HPDE6-E6E7 (cell line): ENCODE measurements at regions not wholly inside any gene's neighbourhood (a gene's known extent, or its start where the extent isn't known, plus 50 kb on each side); places are given as distances from the start of the nearest gene placed in this dataset.

Experiments used
- DNase-seq: peaks from one replicate; pipeline ENCODE4 v3.0.0; 2011; ENCODE audit warnings: missing footprints; ENCODE audit errors: extremely low spot score

DNA sequence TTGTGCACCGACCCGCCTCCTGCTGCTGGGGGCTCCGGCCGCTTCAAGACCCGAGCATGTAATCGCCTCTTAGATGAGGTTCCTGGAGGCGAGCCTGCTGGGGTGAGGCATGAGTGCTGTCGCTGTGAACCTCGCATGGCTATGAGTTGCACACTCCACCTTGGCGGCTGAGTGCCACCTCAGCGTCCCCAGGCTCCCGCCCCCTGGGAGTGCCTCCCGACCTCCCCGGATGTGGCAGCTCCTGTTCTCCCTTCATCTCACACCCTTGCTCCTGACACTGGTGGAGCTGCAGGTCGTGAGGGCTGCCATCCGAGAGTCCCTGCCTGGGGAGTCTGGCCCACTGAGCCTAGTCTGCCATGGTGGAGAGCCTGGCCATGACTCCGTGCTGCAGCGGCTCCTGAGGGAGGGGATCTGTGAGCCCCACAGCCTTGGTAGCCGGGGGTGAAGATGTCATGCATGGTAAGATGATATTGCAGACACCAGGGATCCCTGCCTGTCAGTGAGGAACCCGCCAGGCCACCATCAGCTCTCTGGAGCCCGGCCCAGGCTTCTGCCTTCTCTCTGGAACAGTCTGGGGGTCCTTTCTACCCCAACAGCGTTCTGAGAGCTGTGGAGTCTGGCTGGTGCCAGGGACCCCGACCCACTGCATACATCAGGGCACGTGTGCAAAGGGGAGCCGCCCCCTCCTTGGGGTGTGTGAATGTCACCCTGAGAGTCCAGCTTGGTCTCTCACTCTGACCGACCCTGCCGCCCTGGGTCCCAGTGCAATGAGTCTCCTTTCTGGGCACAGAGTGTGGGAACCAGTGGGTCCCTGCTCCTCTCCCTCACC, 61.6 kb upstream of the HS6ST1 start:
- no peak for DNase-seq

DNA sequence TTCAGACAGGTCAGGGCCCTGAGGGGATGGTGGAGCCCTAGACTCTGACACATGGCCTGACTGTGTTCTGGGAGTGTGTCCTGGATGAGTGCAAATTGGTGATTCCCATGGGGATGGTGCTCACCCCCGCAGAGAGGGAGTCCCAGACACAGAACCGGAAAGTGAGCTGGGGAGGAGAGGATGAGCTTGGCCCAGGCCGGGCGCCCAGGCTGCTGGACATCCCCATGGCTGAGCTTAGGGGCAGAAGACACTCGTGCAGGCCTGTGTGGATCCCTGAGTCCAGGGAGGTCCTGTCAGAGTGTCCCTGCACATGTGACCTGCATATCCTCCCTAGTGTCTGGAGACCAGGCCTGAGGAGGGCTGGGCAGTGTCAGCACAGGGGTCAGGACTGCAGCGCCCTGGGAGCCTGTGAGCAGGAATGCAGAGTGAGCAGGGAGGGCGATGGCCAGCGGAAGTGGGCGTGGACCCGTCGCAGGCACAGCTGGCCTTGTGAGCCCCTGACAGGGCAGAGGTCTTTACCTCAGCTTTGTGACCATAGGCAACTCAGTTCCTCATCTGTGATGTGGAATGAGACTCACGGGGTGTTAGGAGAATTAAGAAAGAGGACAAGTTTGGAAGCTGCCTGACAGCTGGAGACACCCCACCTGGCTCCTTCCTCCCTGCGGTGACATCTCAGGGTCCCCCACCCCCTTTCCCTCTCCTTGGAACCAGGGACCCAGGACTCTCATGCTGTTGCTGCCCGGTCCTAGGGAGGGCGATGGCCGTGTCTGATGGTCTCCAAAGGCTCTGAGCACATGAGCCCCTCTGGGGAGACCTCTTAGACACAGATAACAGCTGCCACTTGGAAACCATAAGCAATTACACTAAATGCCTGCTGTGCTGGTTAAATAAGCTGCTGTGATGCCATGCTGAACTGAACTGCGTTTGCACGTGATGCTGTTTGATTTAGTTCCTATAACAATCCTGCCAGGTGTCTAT, 62.6 kb upstream of the HS6ST1 start:
- DNase-seq: no peak

DNA sequence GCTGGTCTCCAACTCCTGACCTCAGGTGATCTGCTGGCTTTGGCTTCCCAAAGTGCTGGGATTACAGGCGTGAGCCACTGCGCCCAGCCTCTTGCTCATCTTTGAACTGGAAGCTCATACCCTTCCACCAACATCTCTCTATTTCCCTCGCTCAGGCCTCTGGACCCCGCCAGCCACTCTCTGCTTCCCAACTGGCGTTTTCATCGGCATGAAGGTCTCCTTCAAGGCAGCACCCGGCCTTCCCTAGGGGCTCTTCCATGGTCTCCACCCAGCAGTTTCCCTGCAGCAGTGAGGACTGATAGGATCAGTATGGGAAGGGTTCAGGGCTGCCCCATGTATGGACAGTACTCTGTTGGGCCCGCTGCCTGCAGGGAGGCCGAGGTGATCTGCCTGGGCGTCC, 65.8 kb upstream of the HS6ST1 start:
- no peak for DNase-seq

- DNase-seq: no peak
Measured at GRCh38 chr2:128384956-128385355, 66.3 kb upstream of the HS6ST1 start.

DNA sequence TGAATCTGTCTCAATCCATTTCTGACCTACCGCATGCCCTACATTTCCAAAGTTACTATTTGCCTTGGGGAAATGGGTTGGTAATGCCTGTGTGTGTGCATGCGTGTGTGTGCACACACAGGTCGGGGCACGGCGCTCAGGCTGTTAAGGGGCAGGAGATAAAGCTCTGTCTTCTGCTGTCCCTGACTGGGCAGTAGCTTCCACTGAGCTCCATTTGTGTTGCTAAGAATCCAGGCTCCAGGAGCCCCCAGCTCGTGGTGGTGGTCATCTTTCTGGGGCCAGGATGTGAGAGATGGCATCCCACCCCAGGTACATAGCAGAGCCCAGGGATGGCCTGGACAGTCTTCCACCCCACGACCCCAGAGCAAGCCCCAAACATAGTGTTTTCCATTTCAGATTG, 66.7 kb upstream of the HS6ST1 start:
- DNase-seq: no peak

DNA sequence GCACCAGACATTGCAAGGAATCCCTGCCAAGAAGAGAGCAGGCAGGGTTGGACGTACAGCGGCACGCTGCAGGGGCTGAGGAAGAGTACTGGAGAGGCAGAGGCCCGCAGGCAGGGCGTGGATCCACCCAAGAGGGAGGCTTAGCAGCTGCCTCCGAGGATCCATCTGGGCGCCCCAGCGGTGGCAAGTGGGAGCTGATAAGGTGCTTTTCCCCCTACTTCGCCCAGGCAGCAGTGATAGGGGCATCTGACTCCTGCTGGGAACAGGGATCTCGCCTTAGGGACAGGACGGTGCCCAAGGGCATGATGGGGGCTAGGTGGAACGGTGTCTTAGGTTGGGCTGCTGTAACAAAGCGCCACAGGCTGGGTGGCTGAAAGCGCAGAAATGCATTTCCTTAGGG, 67.4 kb upstream of the HS6ST1 start:
- no peak for DNase-seq

DNA sequence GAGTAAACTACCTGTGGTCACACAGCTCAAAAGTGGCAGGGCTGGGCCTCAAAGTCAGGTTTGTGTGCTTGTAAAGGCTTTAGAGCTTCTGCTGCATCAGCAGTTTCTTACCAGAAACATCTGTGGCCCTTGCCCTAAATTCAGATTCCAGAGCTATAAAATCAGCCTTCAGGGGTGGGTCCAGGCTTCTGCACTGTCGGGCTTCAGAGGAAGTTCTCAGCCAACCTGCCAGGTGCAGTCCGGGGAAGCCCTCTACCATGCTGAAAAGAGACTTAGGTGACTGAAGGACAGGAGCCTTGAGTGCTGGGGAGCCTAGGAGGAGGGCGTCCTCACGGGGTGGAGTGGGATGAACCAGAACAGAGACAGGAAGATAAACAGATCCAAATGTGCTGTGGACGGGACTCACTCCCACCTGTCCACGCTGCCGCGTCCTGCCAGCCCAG, 69.9 kb upstream of the HS6ST1 start:
- DNase-seq: no peak

- no peak for DNase-seq
Measured at GRCh38 chr2:128389388-128390086, 70.9 kb upstream of the HS6ST1 start.

DNA sequence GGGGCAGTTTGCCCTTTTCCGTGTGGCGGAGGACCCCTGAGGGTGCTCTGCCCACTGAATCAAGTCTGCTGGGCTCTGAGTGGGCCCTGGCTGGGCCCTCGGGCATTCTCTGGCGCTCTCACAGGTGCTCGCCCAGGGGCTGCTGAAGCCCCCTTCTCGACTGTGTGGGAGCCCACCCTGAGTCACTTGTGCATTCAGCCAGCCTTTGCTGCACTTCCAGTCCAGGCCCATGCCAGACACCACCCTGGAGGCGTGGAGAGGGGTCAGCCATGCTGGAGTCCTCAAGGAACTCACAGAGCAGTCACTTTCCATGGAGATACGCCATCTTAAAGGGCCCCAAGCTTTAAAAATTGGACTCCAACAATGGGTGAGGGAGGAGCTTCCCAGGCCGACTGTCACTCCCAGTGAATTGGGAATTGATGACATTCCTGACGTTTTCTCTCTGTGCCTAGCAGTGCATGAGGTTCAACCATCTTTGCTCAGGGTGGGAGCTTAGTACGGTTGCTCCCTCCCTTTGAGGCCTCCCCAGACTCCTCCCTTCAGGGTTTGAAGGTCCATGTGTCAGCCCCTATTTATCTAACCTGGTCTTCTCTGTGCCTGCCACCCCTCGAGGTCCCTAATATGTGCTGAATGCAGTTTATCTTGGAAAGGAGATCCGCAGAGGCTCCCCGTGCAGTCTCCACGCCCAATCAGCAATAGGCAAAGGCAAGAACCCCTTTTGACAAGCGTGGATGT, 71.8 kb upstream of the HS6ST1 start:
- DNase-seq: no peak

DNA sequence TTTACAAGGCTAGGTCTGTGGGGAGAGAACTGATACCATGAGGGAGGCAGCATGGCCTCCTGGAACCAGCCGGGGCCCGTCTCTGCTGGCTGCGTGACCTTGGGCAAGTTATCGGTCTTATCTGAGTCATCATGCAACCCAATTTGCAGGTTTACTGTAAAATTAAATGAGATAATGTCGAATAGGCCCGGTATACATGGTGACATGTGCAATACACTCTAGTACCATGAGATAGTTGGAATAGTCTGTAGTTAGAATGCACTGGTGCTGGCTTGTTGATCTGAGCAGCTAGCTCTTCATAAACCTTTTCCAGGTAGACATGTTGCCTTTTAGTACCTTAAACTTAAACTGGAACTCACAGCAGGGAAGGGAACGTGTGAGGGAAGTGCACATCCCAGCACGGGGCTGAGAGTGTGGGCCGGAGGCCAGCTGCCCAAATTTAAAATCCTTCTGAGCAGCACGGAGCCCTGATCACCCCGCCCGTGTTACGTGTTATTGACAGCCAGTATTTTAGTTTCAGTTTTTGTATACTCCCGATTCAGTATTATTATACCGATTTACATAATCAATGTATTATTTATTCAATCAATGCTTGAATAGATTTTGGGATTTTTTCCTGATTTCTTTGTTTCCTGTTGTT, 72.4 kb upstream of the HS6ST1 start:
- no peak for DNase-seq

DNA sequence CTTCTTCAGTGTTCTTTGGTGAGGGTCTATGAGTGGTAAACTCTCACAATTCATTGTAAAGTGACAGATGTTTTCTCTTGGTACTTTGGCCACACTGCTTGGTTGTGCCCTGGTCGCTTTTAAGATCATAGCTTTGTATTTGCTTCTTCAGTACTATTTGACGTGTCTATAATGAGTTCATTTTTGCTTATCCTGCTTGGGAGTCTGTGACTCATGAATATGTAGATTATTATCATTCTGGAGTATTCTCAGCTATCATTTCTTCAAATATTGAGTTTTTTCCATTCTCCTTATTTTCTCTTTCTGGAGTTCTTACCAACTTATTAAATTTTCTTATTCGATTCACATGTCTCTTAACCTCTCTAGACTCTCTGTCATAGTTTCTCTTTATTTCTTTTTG, 73.0 kb upstream of the HS6ST1 start:
- no peak for DNase-seq

DNA sequence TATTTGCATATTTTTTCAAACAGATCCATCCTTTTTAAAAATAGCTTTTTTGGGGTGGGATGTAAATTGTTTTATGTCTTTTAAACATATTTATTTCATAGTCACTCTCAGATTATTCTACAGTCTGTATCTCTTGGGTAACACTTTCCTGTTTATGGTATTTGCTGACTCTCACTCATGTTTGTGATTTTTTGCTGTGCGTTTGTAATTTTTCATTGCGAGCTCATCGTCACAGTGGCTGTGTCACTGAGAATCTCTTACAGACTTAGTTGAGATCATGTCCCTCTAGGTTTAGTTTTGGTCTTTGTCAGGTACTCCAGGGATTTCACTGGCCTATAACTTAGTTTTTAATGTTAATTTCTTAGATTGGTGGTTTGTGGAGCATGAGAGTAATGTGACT, 73.5 kb upstream of the HS6ST1 start:
- DNase-seq: no peak

GRCh38 chr2:128394007-128394730, 75.5 kb upstream of the HS6ST1 start:
- no peak for DNase-seq

GRCh38 chr2:128395196-128395595, 76.5 kb upstream of the HS6ST1 start:
- DNase-seq: no peak

GRCh38 chr2:128395640-128396499, 77.2 kb upstream of the HS6ST1 start:
- peak; percentile 72 for DNase-seq

- no peak for DNase-seq
Measured at GRCh38 chr2:128396500-128396891, 77.8 kb upstream of the HS6ST1 start.

DNA sequence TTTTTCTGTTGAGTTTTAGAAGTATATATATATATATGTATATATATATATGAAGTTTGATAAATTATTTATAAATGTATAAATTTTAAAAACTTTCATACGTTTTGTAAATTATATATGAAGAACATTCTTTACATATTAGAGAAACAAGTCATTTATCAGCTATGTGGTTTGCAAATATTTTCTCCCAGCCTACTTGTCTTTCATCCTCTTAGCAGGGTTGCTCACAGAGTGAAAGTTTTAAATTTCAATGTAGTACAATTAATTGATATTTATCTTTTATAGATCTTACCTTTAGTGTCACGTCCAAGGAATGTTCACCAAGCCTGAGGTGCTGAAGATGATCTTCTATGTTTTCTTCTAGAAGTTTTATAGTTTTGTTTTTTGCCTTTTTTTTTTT, 78.3 kb upstream of the HS6ST1 start:
- DNase-seq: no peak

DNA sequence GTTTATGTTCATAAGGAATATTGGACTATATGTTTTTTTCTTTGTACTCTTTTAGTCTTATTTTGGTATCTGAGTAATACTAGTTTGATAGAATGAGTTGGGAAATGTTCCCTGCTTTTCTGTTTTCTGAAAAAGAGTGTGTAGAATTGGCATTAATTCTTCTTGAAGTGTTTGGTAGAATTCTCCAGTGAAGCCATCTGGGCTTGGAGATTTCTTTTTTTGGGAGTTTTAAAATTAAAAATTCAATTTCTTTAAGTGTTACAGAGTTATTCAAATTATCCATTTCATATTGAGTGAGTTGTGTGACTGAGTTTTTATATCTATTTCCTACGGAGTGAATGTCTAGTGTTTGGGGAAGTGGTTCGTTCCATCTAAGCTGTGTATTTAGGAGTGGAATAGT, 80.6 kb upstream of the HS6ST1 start:
- no peak for DNase-seq

DNA sequence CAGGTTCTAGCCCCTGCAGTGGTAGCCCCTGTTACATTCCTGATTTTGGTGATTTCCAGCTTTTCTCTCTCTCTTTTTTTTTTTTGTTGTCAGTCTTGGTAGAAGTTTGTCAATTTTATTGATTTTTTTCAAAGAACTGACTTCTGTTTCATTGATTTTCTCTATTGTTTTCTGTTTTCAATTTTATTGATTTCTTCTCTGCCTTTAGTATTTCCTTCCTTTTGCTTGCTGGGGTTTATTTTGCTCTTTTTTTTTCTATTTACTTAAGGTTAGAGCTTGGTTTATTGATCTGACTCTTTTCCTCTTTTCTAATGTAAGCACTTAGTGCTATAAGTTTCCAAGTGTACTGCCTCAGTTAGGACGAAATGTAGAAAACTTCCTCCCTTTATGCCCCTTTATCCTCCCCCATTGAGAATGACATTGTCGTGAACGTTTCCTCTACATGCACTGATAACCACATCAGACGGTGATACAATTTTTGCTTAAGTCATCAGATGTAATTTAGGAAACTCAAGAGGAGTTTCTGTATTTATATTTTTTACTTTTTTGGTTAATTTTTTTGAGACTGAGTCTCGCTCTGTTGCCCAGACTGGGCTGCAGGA, 81.1 kb upstream of the HS6ST1 start:
- no peak for DNase-seq
